ENCODE measurements at regions not wholly inside any gene's neighbourhood (a gene's known extent, or its start where the extent isn't known, plus 50 kb on each side); places are given as distances from the start of the nearest gene placed in this dataset.

- H3K4me3 ChIP-seq (ENCODE audit: low read depth, low read length): no peak overlapping the region
- no peak for TF ChIP-seq CTCF (IDR thresholded peaks at IDR 0.05; ENCODE audit: insufficient read depth, low read length)
- DNase-seq (ENCODE audit: low read depth): no peak
These were observed 296.7 kb upstream of the AKR1E2 start for GRCh38 chr10:4529266-4529665.

DNA sequence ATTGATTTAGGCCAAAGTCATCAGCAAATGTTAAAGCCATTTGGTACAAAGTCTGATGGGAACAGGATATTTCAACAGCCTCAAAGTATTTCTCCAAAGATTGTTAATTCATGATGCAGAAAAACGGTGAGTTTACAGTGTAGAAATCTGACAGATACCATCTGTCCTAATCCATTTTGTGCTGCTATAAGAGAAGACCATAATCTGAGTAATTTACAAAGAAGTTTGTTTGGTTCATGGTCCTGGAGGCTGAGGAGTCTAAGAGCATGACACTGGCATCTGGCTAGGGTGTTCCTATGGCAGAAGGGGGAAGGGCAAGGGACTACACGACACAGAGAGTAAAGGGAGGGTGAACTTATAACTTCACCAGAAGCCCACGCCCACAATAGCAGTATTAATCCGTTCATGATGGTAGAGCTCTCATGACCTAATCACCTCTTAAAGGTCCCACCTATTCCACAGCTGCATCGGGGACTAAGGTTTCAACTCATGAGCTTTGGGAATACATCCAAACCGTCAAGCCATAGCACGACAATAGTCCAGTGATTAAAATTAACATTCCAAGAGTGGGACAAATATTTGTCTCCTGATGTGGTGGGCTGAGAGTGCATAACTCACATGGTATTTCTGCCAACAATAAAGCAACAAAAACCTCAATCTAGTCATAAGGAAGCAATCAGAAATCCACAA is 298.6 kb upstream of the AKR1E2 start:
- peak; percentile 41 for DNase-seq (ENCODE audit: low read depth)
- TF ChIP-seq CTCF (IDR thresholded peaks at IDR 0.05; ENCODE audit: insufficient read depth, low read length): no peak
- no peak overlapping the region for H3K4me3 ChIP-seq (ENCODE audit: low read depth, low read length)

- H3K4me3 ChIP-seq (ENCODE audit: low read depth, low read length): no peak overlapping the region
- no peak for TF ChIP-seq CTCF (IDR thresholded peaks at IDR 0.05; ENCODE audit: insufficient read depth, low read length)
- no peak for DNase-seq (ENCODE audit: low read depth)
These were observed 299.7 kb upstream of the AKR1E2 start for GRCh38 chr10:4526311-4526731.

DNA sequence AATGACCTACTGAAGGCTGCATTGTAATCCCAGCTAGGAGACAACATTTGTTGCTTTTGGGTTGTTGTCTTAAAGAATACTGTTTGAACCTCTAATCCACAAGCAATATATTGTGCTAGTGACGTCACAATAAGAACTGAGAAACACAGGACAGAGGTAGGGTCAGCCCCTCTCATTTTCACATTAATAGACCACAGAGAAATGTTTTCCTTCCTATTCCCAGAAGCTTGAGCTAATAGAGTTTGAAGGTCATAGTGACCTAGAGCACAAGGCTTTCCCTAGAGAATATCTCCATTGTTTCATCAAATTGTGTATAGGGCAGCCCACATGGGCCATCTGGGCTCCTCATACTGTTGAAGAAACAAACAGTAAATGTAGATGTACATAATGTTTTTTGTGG is 300.9 kb upstream of the AKR1E2 start:
- no peak overlapping the region for H3K4me3 ChIP-seq (ENCODE audit: low read depth, low read length)
- no peak for DNase-seq (ENCODE audit: low read depth)
- no peak for TF ChIP-seq CTCF (IDR thresholded peaks at IDR 0.05; ENCODE audit: insufficient read depth, low read length)

DNA sequence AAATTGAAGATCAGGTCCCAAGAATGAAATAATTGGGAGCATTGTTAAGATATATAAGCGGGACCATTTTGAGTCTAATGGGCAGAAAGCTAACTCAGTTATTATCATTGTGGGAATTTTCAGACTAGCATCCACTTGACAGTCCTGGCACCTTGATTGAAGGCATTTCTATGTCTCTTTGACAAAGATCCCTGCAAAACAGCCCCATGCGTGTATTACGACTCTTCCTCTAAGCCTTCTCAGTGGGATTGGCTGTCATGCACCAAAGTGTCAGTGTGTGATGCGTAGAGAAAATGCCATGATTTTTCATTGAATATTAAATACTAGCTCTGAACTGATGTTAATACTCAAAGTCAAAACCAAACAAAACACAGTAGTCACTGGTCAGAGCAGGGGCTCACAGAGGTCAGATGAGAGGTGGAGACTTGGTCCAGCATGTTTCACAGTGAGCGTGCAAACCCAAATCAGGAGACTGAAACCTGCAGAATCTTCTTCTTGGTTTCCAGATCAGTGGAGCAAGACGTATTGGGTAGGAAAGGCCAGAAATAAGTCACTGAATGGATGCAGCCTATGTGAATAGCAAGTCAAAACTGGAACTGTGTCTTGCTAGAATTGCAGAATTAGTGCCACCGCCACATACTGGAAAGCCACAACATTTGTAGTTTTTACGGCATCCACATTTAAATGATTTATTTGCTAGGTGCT is 303.6 kb upstream of the AKR1E2 start:
- no peak for TF ChIP-seq CTCF (IDR thresholded peaks at IDR 0.05; ENCODE audit: insufficient read depth, low read length)
- DNase-seq (ENCODE audit: low read depth): no peak
- H3K4me3 ChIP-seq (ENCODE audit: low read depth, low read length): no peak overlapping the region

DNA sequence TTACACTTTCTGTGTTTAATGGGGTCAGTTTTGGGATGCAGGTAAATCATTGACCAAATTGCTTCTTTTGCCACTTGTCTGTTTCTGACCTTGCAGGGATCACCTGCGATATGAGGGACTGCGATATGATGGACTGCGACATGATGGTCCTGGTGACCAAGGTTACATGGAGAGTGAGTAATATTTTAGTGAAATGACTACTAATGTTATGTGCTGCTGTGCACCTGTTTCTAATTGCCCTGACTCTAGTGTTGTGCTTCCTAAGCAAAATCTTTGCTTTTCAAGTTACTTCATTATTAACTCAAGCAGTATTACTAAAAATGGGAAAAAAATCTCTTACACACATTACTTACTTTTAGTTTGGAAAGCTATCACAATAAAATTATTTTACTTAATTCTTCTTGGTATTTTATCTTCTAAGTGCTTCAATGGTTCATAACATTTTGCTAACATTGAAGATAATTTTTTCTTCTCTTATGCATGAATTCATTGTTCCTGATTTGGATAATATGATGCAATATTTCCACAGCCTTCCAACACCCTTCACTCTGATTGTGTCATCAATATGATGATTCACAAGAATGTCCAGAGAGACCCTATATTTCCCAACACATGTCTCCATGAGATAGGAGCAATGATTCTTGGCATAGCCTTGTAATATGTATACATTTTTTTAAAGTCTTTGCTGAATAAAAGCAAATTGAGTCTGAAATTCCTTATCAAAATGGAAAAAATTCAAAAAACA is 306.2 kb upstream of the AKR1E2 start:
- TF ChIP-seq CTCF (IDR thresholded peaks at IDR 0.05; ENCODE audit: insufficient read depth, low read length): no peak
- DNase-seq (ENCODE audit: low read depth): peak; percentile 96
- H3K4me3 ChIP-seq (ENCODE audit: low read depth, low read length): no peak overlapping the region

Measured in fibroblast of the aortic adventitia (primary cell).